Stomach (tissue), 4 donors: ENCODE measurements at regions not wholly inside any gene's neighbourhood (a gene's known extent, or its start where the extent isn't known, plus 50 kb on each side); places are given as distances from the start of the nearest gene placed in this dataset.

Experiments used
- POLR2A ChIP-seq, 4 donors: fragments of 450-650 bp; IDR thresholded peaks; one replicate each; pipeline ENCODE4 v1.6.1; 2016; ENCODE audit warnings: antibody characterized with exemption in 4 of 4, control low read depth in 2 of 4, mild to moderate bottlenecking in 1 of 4, moderate library complexity in 1 of 4
- POLR2AphosphoS5 ChIP-seq, 3 donors: sonication (generic); formaldehyde crosslinking; IDR thresholded peaks; one replicate each; pipeline ENCODE4 v1.6.1; 2016; ENCODE audit warnings: antibody characterized with exemption in 3 of 3
- TF ChIP-seq, protein P1 (sequence below), 7 experiments: fragments of 450-650 bp in 4 of 7; fragments of 200-600 bp in 3 of 7; sonication (generic) in 3 of 7; IDR thresholded peaks; one replicate each; pipeline ENCODE4 v1.5.1; 2016 to 2019; ENCODE audit warnings: antibody characterized with exemption in 7 of 7, control low read depth in 2 of 7, mild to moderate bottlenecking in 1 of 7

GRCh38 chr2:126778561-126779501 is 119.9 kb upstream of the TEX51 start:
- TF ChIP-seq POLR2AphosphoS5 (IDR thresholded peaks at IDR 0.05) = no peak
- TF ChIP-seq, protein P1, sequence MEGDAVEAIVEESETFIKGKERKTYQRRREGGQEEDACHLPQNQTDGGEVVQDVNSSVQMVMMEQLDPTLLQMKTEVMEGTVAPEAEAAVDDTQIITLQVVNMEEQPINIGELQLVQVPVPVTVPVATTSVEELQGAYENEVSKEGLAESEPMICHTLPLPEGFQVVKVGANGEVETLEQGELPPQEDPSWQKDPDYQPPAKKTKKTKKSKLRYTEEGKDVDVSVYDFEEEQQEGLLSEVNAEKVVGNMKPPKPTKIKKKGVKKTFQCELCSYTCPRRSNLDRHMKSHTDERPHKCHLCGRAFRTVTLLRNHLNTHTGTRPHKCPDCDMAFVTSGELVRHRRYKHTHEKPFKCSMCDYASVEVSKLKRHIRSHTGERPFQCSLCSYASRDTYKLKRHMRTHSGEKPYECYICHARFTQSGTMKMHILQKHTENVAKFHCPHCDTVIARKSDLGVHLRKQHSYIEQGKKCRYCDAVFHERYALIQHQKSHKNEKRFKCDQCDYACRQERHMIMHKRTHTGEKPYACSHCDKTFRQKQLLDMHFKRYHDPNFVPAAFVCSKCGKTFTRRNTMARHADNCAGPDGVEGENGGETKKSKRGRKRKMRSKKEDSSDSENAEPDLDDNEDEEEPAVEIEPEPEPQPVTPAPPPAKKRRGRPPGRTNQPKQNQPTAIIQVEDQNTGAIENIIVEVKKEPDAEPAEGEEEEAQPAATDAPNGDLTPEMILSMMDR (IDR thresholded peaks at IDR 0.05) = no peak
- TF ChIP-seq POLR2A (IDR thresholded peaks at IDR 0.05) = no peak
